Keratinocyte (primary cell): ENCODE measurements at regions not wholly inside any gene's neighbourhood (a gene's known extent, or its start where the extent isn't known, plus 50 kb on each side); places are given as distances from the start of the nearest gene placed in this dataset.

Experiments used
- DNase-seq: peaks from one replicate; pipeline ENCODE4 v3.0.0-alpha.2; 2011; ENCODE audit warnings: low read depth, missing footprints, low spot score
- FAIRE-seq: peaks from 2 replicates; lab custom pipeline; 2011; peaks lifted over from hg19 to GRCh38; lab: Jason Lieb, UNC
- H2AFZ ChIP-seq: 2 replicates; pipeline ENCODE4 v1.6.0; 2012; ENCODE audit warnings: low read length, control low read depth, inconsistent platforms; ENCODE audit not compliant: control insufficient read depth
- H3K27ac ChIP-seq: 2 replicates; pipeline ENCODE4 v1.5.1; 2011; ENCODE audit warnings: low read length; ENCODE audit not compliant: control insufficient read depth, insufficient read depth
- H3K27me3 ChIP-seq: 3 replicates; pipeline ENCODE4 v1.6.0; 2011; ENCODE audit warnings: low read length; ENCODE audit not compliant: control insufficient read depth, insufficient read depth; ENCODE audit errors: extremely low read depth
- H3K36me3 ChIP-seq, 2 experiments: 2 replicates in 1 of 2; 3 replicates in 1 of 2; pipeline ENCODE4 v1.5.1; 2011; ENCODE audit warnings: low read length in 2 of 2, mild to moderate bottlenecking in 1 of 2; ENCODE audit not compliant: control insufficient read depth in 2 of 2, insufficient read depth in 2 of 2; ENCODE audit errors: extremely low read depth in 1 of 2
- H3K4me1 ChIP-seq: 3 replicates; pipeline ENCODE4 v1.5.1; 2011; ENCODE audit warnings: low read length; ENCODE audit not compliant: control insufficient read depth, insufficient read depth; ENCODE audit errors: extremely low read depth
- H3K4me2 ChIP-seq: 3 replicates; pipeline ENCODE4 v1.6.0; 2011; ENCODE audit warnings: low read depth, low read length; ENCODE audit not compliant: control insufficient read depth, insufficient read depth; ENCODE audit errors: extremely low read depth
- H3K4me3 ChIP-seq, 3 experiments: fragments of 200-600 bp in 1 of 3; sonication (generic) in 1 of 3; 2 replicates in 2 of 3; 3 replicates in 1 of 3; pipeline ENCODE4 v1.5.1; 2011 to 2016; ENCODE audit warnings: low read length in 3 of 3, mild to moderate bottlenecking in 3 of 3, control low read depth in 2 of 3, inconsistent platforms in 1 of 3, low read depth in 1 of 3, mixed read lengths in 1 of 3, mixed run types in 1 of 3, moderate library complexity in 1 of 3; ENCODE audit not compliant: control insufficient read depth in 2 of 3, insufficient read depth in 2 of 3; ENCODE audit errors: extremely low read depth in 1 of 3
- H3K79me2 ChIP-seq: 2 replicates; pipeline ENCODE4 v1.6.0; 2012; ENCODE audit warnings: low read length; ENCODE audit not compliant: control insufficient read depth, insufficient read depth
- H3K9ac ChIP-seq: 3 replicates; pipeline ENCODE4 v1.6.0; 2011; ENCODE audit warnings: low read length; ENCODE audit not compliant: control insufficient read depth, insufficient read depth; ENCODE audit errors: extremely low read depth
- H3K9me1 ChIP-seq: 3 replicates; pipeline ENCODE4 v1.6.0; 2011; ENCODE audit warnings: low read length; ENCODE audit not compliant: control insufficient read depth, insufficient read depth; ENCODE audit errors: extremely low read depth
- H3K9me3 ChIP-seq: 2 replicates; pipeline ENCODE4 v1.5.1; 2012; ENCODE audit warnings: low read depth, low read length; ENCODE audit not compliant: control insufficient read depth
- H4K20me1 ChIP-seq: 3 replicates; pipeline ENCODE4 v1.6.0; 2011; ENCODE audit warnings: low read length; ENCODE audit not compliant: control insufficient read depth, insufficient read depth; ENCODE audit errors: extremely low read depth
- EZH2 ChIP-seq: IDR thresholded peaks from one replicate; pipeline ENCODE4 v1.6.1; 2012; ENCODE audit warnings: inconsistent platforms, mild to moderate bottlenecking, low read length, moderate library complexity
- dilution Hi-C: fragments of 300-500 bp; cut with MboI; formaldehyde crosslinking; loops from one replicate; pipeline ENCODE4 v1.7.0; 2020; ENCODE audit warnings: low sequenced_read_pairs; ENCODE audit not compliant: extremely low pct_ligation_motif_present
- TF ChIP-seq, protein P1 (sequence below), 3 experiments: IDR thresholded peaks in 1 of 3; conservative IDR thresholded peaks in 1 of 3; optimal IDR thresholded peaks in 1 of 3; 2 replicates in 2 of 3; 3 replicates in 1 of 3; pipeline versions ENCODE3 to v1.5.1; 2011; ENCODE audit warnings: low read length in 3 of 3, mild to moderate bottlenecking in 3 of 3, moderate library complexity in 2 of 3, control low read depth in 1 of 3, inconsistent platforms in 1 of 3; ENCODE audit not compliant: insufficient read depth in 2 of 3; ENCODE audit errors: extremely low read depth in 1 of 3

DNA sequence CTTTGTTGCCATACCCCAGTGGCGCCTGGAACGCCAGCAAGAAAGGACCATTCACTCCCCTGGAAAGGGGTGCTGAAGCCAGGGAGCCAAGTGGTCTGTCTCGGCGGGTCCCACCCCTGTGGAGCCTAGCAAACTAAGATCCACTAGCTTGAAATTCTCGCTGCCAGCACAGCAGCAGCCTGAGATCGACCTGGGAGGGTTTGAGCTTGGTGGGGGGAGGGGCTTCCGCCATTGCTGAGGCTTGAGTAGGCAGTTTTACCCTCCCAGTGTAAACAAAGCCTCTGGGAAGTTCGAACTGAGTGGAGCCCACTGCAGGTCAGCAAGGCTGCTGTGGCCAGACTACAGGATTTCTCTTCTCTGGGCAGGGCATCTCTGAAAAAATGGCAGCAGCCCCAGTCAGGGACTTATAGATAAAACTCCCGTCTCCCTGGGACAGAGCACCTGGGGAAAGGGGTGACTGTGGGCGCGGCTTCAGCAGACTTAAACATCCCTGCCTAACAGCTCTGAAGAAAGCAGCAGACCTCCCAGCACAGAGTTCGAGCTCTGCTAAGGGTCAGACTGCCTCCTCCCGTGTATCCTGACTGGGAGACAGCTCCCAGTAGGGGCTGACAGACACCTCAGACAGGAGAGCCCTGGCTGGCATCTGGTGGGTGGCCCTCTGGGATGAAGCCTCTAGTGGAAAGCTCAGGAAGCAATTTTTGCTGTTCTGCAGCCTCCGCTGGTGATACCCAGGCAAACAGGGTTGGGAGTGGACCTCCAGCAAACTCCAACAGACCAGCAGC is 281.1 kb upstream of the SP4 start:
- Histone ChIP-seq H3K36me3 (no peaks in the 10 kb centered on the region), H3K27me3 (no peaks in the 10 kb centered on the region), H3K4me2 (no peak overlapping the region), H2AFZ (no peak overlapping the region), H3K4me1 (no peaks in the 10 kb centered on the region), H3K79me2 (no peaks in the 10 kb centered on the region), H3K27ac (no peak overlapping the region), H3K9me1 (no peaks in the 10 kb centered on the region), H3K4me3 (no peak overlapping the region), H3K9me3 (no peaks in the 10 kb centered on the region), H3K9ac (no peak overlapping the region), H4K20me1 (no peaks in the 10 kb centered on the region)
- dilution Hi-C loops: no loop called here
- TF ChIP-seq, protein P1, sequence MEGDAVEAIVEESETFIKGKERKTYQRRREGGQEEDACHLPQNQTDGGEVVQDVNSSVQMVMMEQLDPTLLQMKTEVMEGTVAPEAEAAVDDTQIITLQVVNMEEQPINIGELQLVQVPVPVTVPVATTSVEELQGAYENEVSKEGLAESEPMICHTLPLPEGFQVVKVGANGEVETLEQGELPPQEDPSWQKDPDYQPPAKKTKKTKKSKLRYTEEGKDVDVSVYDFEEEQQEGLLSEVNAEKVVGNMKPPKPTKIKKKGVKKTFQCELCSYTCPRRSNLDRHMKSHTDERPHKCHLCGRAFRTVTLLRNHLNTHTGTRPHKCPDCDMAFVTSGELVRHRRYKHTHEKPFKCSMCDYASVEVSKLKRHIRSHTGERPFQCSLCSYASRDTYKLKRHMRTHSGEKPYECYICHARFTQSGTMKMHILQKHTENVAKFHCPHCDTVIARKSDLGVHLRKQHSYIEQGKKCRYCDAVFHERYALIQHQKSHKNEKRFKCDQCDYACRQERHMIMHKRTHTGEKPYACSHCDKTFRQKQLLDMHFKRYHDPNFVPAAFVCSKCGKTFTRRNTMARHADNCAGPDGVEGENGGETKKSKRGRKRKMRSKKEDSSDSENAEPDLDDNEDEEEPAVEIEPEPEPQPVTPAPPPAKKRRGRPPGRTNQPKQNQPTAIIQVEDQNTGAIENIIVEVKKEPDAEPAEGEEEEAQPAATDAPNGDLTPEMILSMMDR (optimal IDR thresholded peaks at IDR 0.05 in 1 of 3, IDR thresholded peaks at IDR 0.05 in 1 of 3, conservative IDR thresholded peaks at IDR 0.05 in 1 of 3; ENCODE audit: extremely low read depth in 1 of 3, insufficient read depth in 2 of 3, low read length in 3 of 3): no peak
- TF ChIP-seq EZH2: no peak
- FAIRE-seq (no peak), DNase-seq (no peak)

- Histone ChIP-seq H3K4me2 (no peak overlapping the region), H3K9me3 (no peaks in the 10 kb centered on the region), H2AFZ (no peak overlapping the region), H3K36me3 (no peaks in the 10 kb centered on the region), H3K9ac (no peak overlapping the region), H3K4me3 (no peak overlapping the region), H4K20me1 (no peaks in the 10 kb centered on the region), H3K27me3 (no peaks in the 10 kb centered on the region), H3K27ac (no peak overlapping the region), H3K9me1 (no peaks in the 10 kb centered on the region), H3K79me2 (no peaks in the 10 kb centered on the region), H3K4me1 (no peaks in the 10 kb centered on the region)
- FAIRE-seq: no peak
- DNase-seq: no peak
- TF ChIP-seq EZH2: no peak
- TF ChIP-seq, protein P1 (optimal IDR thresholded peaks at IDR 0.05 in 1 of 3, IDR thresholded peaks at IDR 0.05 in 1 of 3, conservative IDR thresholded peaks at IDR 0.05 in 1 of 3; ENCODE audit: extremely low read depth in 1 of 3, insufficient read depth in 2 of 3, low read length in 3 of 3): no peak
- dilution Hi-C loops: no loop called here
These were observed 278.1 kb upstream of the SP4 start for GRCh38 chr7:21149809-21150208.
